PFSK-1 (cell line): ENCODE measurements at regions not wholly inside any gene's neighbourhood (a gene's known extent, or its start where the extent isn't known, plus 50 kb on each side); places are given as distances from the start of the nearest gene placed in this dataset.

Source experiments
- FOXP2 ChIP-seq: optimal IDR thresholded peaks from 2 replicates; pipeline ENCODE3; 2011; ENCODE audit warnings: borderline replicate concordance, control low read depth, inconsistent platforms; ENCODE audit not compliant: insufficient read depth; ENCODE audit errors: extremely low read length, extremely low read depth
- POLR2AphosphoS5 ChIP-seq: IDR thresholded peaks from 2 replicates; pipeline ENCODE4 v1.6.1; 2012; ENCODE audit warnings: low read depth, mild to moderate bottlenecking, control low read depth, low read length, moderate library complexity
- REST ChIP-seq, 2 experiments: IDR thresholded peaks; 2 replicates each; pipeline versions ENCODE4 v1.6.1 to v1.8.0; 2011 to 2012; ENCODE audit warnings: low read depth in 2 of 2, low read length in 2 of 2, control low read depth in 1 of 2, inconsistent platforms in 1 of 2, mild to moderate bottlenecking in 1 of 2, moderate library complexity in 1 of 2; ENCODE audit not compliant: insufficient read depth in 1 of 2
- SIN3A ChIP-seq: IDR thresholded peaks from 2 replicates; pipeline ENCODE4 v1.6.1; 2012; ENCODE audit warnings: mild to moderate bottlenecking, low read length, moderate library complexity, borderline replicate concordance; ENCODE audit not compliant: insufficient read depth
- TAF1 ChIP-seq: IDR thresholded peaks from 2 replicates; pipeline ENCODE4 v1.6.1; 2012; ENCODE audit warnings: low read length, control low read depth, borderline replicate concordance; ENCODE audit not compliant: insufficient read depth

GRCh38 chr12:23185346-23185745, 560.4 kb downstream of the ETNK1 start:
- TF ChIP-seq TAF1, result no peak
- no peak for TF ChIP-seq FOXP2
- no peak for TF ChIP-seq SIN3A
- no peak for TF ChIP-seq POLR2AphosphoS5
- no peak for TF ChIP-seq REST (IDR thresholded peaks at IDR 0.05; ENCODE audit: insufficient read depth in 1 of 2, low read depth in 2 of 2, low read length in 2 of 2)

GRCh38 chr12:23186950-23187349, 562.0 kb downstream of the ETNK1 start:
- TF ChIP-seq REST (IDR thresholded peaks at IDR 0.05; ENCODE audit: insufficient read depth in 1 of 2, low read depth in 2 of 2, low read length in 2 of 2) (no peak), FOXP2 (no peak), POLR2AphosphoS5 (no peak), TAF1 (no peak), SIN3A (no peak)

GRCh38 chr12:23193552-23193951, 568.6 kb downstream of the ETNK1 start:
- TF ChIP-seq REST (IDR thresholded peaks at IDR 0.05; ENCODE audit: insufficient read depth in 1 of 2, low read depth in 2 of 2, low read length in 2 of 2), result no peak
- TF ChIP-seq FOXP2, result no peak
- no peak for TF ChIP-seq POLR2AphosphoS5
- TF ChIP-seq TAF1, result no peak
- no peak for TF ChIP-seq SIN3A

- TF ChIP-seq POLR2AphosphoS5 (no peak), SIN3A (no peak), FOXP2 (no peak), REST (IDR thresholded peaks at IDR 0.05; ENCODE audit: insufficient read depth in 1 of 2, low read depth in 2 of 2, low read length in 2 of 2) (no peak), TAF1 (no peak)
These were observed 572.3 kb downstream of the ETNK1 start for GRCh38 chr12:23197266-23197665.

- TF ChIP-seq FOXP2 (no peak), REST (IDR thresholded peaks at IDR 0.05; ENCODE audit: insufficient read depth in 1 of 2, low read depth in 2 of 2, low read length in 2 of 2) (no peak), POLR2AphosphoS5 (no peak), TAF1 (no peak), SIN3A (no peak)
These were observed 577.8 kb downstream of the ETNK1 start for GRCh38 chr12:23202728-23203127.
